ENCODE measurements at regions not wholly inside any gene's neighbourhood (a gene's known extent, or its start where the extent isn't known, plus 50 kb on each side); places are given as distances from the start of the nearest gene placed in this dataset.

GRCh38 chr13:74032325-74032724, 101.9 kb downstream of the KLF12 start:
- DNase-seq (ENCODE audit: low spot score, unreplicated experiment) = no peak
- Mint-ChIP-seq H3K4me1 (ENCODE audit: low read depth) (peaks cover 15% of the 10 kb centered on the region), H3K36me3 (ENCODE audit: insufficient read depth) (peaks cover 2% of the 10 kb centered on the region), H3K9me3 (ENCODE audit: low read depth) (no peaks in the 10 kb centered on the region), H3K4me3 (ENCODE audit: low read depth) (no peak overlapping the region), H3K27ac (no peak overlapping the region), H3K27me3 (no peaks in the 10 kb centered on the region)
- TF ChIP-seq CTCF (IDR thresholded peaks at IDR 0.05; ENCODE audit: unreplicated experiment) = no peak

- Mint-ChIP-seq H3K27me3 (peaks cover 4% of the 10 kb centered on the region), H3K4me3 (ENCODE audit: low read depth) (no peak overlapping the region), H3K9me3 (ENCODE audit: low read depth) (no peaks in the 10 kb centered on the region), H3K4me1 (ENCODE audit: low read depth) (peaks cover 21% of the 10 kb centered on the region), H3K27ac (no peak overlapping the region), H3K36me3 (ENCODE audit: insufficient read depth) (peaks cover 8% of the 10 kb centered on the region)
- TF ChIP-seq CTCF (IDR thresholded peaks at IDR 0.05; ENCODE audit: unreplicated experiment) = no peak
- DNase-seq (ENCODE audit: low spot score, unreplicated experiment) = no peak
These were observed 106.9 kb downstream of the KLF12 start for GRCh38 chr13:74027161-74027779.

- DNase-seq (ENCODE audit: low spot score, unreplicated experiment) = no peak
- H3K4me3 Mint-ChIP-seq (ENCODE audit: low read depth) = no peak overlapping the region
- peaks cover 4% of the 10 kb centered on the region for H3K27me3 Mint-ChIP-seq
- H3K9me3 Mint-ChIP-seq (ENCODE audit: low read depth) = no peaks in the 10 kb centered on the region
- H3K36me3 Mint-ChIP-seq (ENCODE audit: insufficient read depth) = peaks cover 8% of the 10 kb centered on the region
- TF ChIP-seq CTCF (IDR thresholded peaks at IDR 0.05; ENCODE audit: unreplicated experiment) = no peak
- H3K27ac Mint-ChIP-seq = no peak overlapping the region
- H3K4me1 Mint-ChIP-seq (ENCODE audit: low read depth) = peaks cover 22% of the 10 kb centered on the region
These were observed 107.5 kb downstream of the KLF12 start for GRCh38 chr13:74026753-74027152.

- Mint-ChIP-seq H3K9me3 (ENCODE audit: low read depth) (no peaks in the 10 kb centered on the region), H3K4me1 (ENCODE audit: low read depth) (peaks cover 28% of the 10 kb centered on the region), H3K36me3 (ENCODE audit: insufficient read depth) (peaks cover 8% of the 10 kb centered on the region), H3K27ac (no peak overlapping the region), H3K4me3 (ENCODE audit: low read depth) (no peak overlapping the region), H3K27me3 (peaks cover 4% of the 10 kb centered on the region)
- DNase-seq (ENCODE audit: low spot score, unreplicated experiment) = no peak
- TF ChIP-seq CTCF (IDR thresholded peaks at IDR 0.05; ENCODE audit: unreplicated experiment) = no peak
These were observed 108.8 kb downstream of the KLF12 start for GRCh38 chr13:74025369-74025768.

GRCh38 chr13:74024856-74025255, 109.3 kb downstream of the KLF12 start:
- H3K4me1 Mint-ChIP-seq (ENCODE audit: low read depth) = peaks cover 30% of the 10 kb centered on the region
- H3K27me3 Mint-ChIP-seq = peaks cover 7% of the 10 kb centered on the region
- no peaks in the 10 kb centered on the region for H3K9me3 Mint-ChIP-seq (ENCODE audit: low read depth)

More at GRCh38 chr13:74024856-74025255, 109.3 kb downstream of the KLF12 start:
- Mint-ChIP-seq H3K27ac (no peak overlapping the region), H3K4me3 (ENCODE audit: low read depth) (no peak overlapping the region), H3K36me3 (ENCODE audit: insufficient read depth) (peaks cover 9% of the 10 kb centered on the region)
- no peak for TF ChIP-seq CTCF (IDR thresholded peaks at IDR 0.05; ENCODE audit: unreplicated experiment)
- DNase-seq (ENCODE audit: low spot score, unreplicated experiment) = no peak

Data from progenitor cell of endocrine pancreas (in vitro differentiated cells).